ENCODE measurements at regions not wholly inside any gene's neighbourhood (a gene's known extent, or its start where the extent isn't known, plus 50 kb on each side); places are given as distances from the start of the nearest gene placed in this dataset.

- Mint-ChIP-seq H3K4me1 (ENCODE audit: low read depth, unreplicated experiment) (no peaks in the 10 kb centered on the region), H3K27ac (ENCODE audit: unreplicated experiment) (no peak overlapping the region), H3K9me3 (ENCODE audit: low read depth, unreplicated experiment) (no peaks in the 10 kb centered on the region), H3K4me3 (ENCODE audit: low read depth, unreplicated experiment) (no peak overlapping the region), H3K27me3 (ENCODE audit: unreplicated experiment) (peaks cover 17% of the 10 kb centered on the region), H3K36me3 (ENCODE audit: insufficient read depth, unreplicated experiment) (no peaks in the 10 kb centered on the region)
- TF ChIP-seq CTCF (IDR thresholded peaks at IDR 0.05; ENCODE audit: unreplicated experiment), result no peak
- CTCF ChIA-PET, result no interaction called here
- DNase-seq, result no peak
- intact Hi-C loops (cut with micrococcal nuclease; ENCODE audit: unreplicated experiment), result loop anchor here (10.0 kb wide), 1 partner anchor 264 kb away; no protein-coding TSS in a partner anchor
- no TSS peak for BruUV-seq (replicated peaks)
Observed at GRCh38 chr2:223238301-223238700, 186.3 kb downstream of the KCNE4 start.

- no peaks in the 10 kb centered on the region for H3K4me1 Mint-ChIP-seq (ENCODE audit: low read depth, unreplicated experiment)
- no peaks in the 10 kb centered on the region for H3K9me3 Mint-ChIP-seq (ENCODE audit: low read depth, unreplicated experiment)
- TF ChIP-seq CTCF (IDR thresholded peaks at IDR 0.05; ENCODE audit: unreplicated experiment), result no peak
- CTCF ChIA-PET, result no interaction called here
- H3K27ac Mint-ChIP-seq (ENCODE audit: unreplicated experiment), result no peak overlapping the region
- H3K4me3 Mint-ChIP-seq (ENCODE audit: low read depth, unreplicated experiment), result no peak overlapping the region
- intact Hi-C loops (cut with micrococcal nuclease; ENCODE audit: unreplicated experiment), result no loop called here
- no peaks in the 10 kb centered on the region for H3K36me3 Mint-ChIP-seq (ENCODE audit: insufficient read depth, unreplicated experiment)
- no peak for DNase-seq
- BruUV-seq (replicated peaks), result no TSS peak
- H3K27me3 Mint-ChIP-seq (ENCODE audit: unreplicated experiment), result no peaks in the 10 kb centered on the region
Observed at GRCh38 chr2:223243233-223243632, 191.2 kb downstream of the KCNE4 start.

GRCh38 chr2:223247136-223247535 is 195.1 kb downstream of the KCNE4 start:
- Mint-ChIP-seq H3K27ac (ENCODE audit: unreplicated experiment) (no peak overlapping the region), H3K4me1 (ENCODE audit: low read depth, unreplicated experiment) (no peaks in the 10 kb centered on the region), H3K27me3 (ENCODE audit: unreplicated experiment) (no peaks in the 10 kb centered on the region), H3K4me3 (ENCODE audit: low read depth, unreplicated experiment) (no peak overlapping the region), H3K36me3 (ENCODE audit: insufficient read depth, unreplicated experiment) (no peaks in the 10 kb centered on the region), H3K9me3 (ENCODE audit: low read depth, unreplicated experiment) (no peaks in the 10 kb centered on the region)
- intact Hi-C loops (cut with micrococcal nuclease; ENCODE audit: unreplicated experiment), result no loop called here
- peak; percentile 35 for DNase-seq
- TF ChIP-seq CTCF (IDR thresholded peaks at IDR 0.05; ENCODE audit: unreplicated experiment), result no peak
- BruUV-seq (replicated peaks), result no TSS peak
- CTCF ChIA-PET, result interaction anchor here (0.5 to 0.8 kb wide), 2 partner anchors 478 to 593 kb away, joined by 3 to 4 read pairs; no protein-coding TSS in a partner anchor

GRCh38 chr2:223251656-223252229 is 199.8 kb downstream of the KCNE4 start:
- no peaks in the 10 kb centered on the region for H3K27me3 Mint-ChIP-seq (ENCODE audit: unreplicated experiment)
- TF ChIP-seq CTCF (IDR thresholded peaks at IDR 0.05; ENCODE audit: unreplicated experiment), result no peak
- H3K9me3 Mint-ChIP-seq (ENCODE audit: low read depth, unreplicated experiment), result peaks cover 2% of the 10 kb centered on the region
- intact Hi-C loops (cut with micrococcal nuclease; ENCODE audit: unreplicated experiment), result loop anchor here (10.0 kb wide), 1 partner anchor 363 kb away; no protein-coding TSS in a partner anchor
- no TSS peak for BruUV-seq (replicated peaks)
- H3K4me1 Mint-ChIP-seq (ENCODE audit: low read depth, unreplicated experiment), result no peaks in the 10 kb centered on the region
- H3K4me3 Mint-ChIP-seq (ENCODE audit: low read depth, unreplicated experiment), result no peak overlapping the region
- no peak overlapping the region for H3K27ac Mint-ChIP-seq (ENCODE audit: unreplicated experiment)
- H3K36me3 Mint-ChIP-seq (ENCODE audit: insufficient read depth, unreplicated experiment), result no peaks in the 10 kb centered on the region
- CTCF ChIA-PET, result interaction anchor here (0.6 to 0.7 kb wide), 2 partner anchors 77 to 118 kb away, joined by 4 to 5 read pairs; no protein-coding TSS in a partner anchor
- DNase-seq, result no peak
